Mammary epithelial cell (primary cell): ENCODE measurements at regions not wholly inside any gene's neighbourhood (a gene's known extent, or its start where the extent isn't known, plus 50 kb on each side); places are given as distances from the start of the nearest gene placed in this dataset.

Experiments used
- EZH2 ChIP-seq: IDR thresholded peaks from 2 replicates; pipeline ENCODE4 v1.6.1; 2012; ENCODE audit warnings: low read length, inconsistent platforms, borderline replicate concordance
- TF ChIP-seq, protein P1 (sequence below), 2 donors: IDR thresholded peaks in 1 of 2; conservative IDR thresholded peaks in 1 of 2; 2 replicates each; pipeline ENCODE4 v1.5.1; 2011 to 2012; ENCODE audit warnings: inconsistent platforms in 2 of 2, low read length in 2 of 2, mild to moderate bottlenecking in 2 of 2, control low read depth in 1 of 2, low read depth in 1 of 2; ENCODE audit not compliant: insufficient read depth in 1 of 2; ENCODE audit errors: extremely low read depth in 1 of 2

GRCh38 chr11:98207086-98207485, 813.7 kb upstream of the CNTN5 start:
- TF ChIP-seq, protein P1, sequence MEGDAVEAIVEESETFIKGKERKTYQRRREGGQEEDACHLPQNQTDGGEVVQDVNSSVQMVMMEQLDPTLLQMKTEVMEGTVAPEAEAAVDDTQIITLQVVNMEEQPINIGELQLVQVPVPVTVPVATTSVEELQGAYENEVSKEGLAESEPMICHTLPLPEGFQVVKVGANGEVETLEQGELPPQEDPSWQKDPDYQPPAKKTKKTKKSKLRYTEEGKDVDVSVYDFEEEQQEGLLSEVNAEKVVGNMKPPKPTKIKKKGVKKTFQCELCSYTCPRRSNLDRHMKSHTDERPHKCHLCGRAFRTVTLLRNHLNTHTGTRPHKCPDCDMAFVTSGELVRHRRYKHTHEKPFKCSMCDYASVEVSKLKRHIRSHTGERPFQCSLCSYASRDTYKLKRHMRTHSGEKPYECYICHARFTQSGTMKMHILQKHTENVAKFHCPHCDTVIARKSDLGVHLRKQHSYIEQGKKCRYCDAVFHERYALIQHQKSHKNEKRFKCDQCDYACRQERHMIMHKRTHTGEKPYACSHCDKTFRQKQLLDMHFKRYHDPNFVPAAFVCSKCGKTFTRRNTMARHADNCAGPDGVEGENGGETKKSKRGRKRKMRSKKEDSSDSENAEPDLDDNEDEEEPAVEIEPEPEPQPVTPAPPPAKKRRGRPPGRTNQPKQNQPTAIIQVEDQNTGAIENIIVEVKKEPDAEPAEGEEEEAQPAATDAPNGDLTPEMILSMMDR (conservative IDR thresholded peaks at IDR 0.05 in 1 of 2, IDR thresholded peaks at IDR 0.05 in 1 of 2; ENCODE audit: extremely low read depth in 1 of 2, insufficient read depth in 1 of 2, low read depth in 1 of 2, low read length in 2 of 2), result no peak
- no peak for TF ChIP-seq EZH2
